ENCODE measurements at regions not wholly inside any gene's neighbourhood (a gene's known extent, or its start where the extent isn't known, plus 50 kb on each side); places are given as distances from the start of the nearest gene placed in this dataset.

DNA sequence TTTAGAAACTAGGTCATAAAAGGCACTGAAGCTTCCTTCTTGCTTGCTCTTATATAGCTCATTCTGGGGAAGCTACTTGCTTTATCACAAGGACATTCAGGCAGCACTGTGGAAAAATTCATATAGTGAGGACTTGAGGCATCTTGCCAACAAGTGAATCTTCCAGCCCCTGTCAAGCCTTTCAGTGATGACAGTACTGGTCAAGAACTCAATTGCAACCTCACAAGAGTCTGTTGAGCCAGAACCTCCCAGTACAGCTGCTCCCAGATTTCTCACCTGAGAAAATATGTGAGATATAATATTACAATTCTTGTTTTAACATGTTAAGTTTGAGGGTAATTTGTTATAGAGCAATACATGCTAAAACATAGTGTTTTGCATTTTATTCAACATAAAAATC, 2011.0 kb upstream of the NUDT12 start:
- DNase-seq (ENCODE audit: low spot score), result no peak

DNA sequence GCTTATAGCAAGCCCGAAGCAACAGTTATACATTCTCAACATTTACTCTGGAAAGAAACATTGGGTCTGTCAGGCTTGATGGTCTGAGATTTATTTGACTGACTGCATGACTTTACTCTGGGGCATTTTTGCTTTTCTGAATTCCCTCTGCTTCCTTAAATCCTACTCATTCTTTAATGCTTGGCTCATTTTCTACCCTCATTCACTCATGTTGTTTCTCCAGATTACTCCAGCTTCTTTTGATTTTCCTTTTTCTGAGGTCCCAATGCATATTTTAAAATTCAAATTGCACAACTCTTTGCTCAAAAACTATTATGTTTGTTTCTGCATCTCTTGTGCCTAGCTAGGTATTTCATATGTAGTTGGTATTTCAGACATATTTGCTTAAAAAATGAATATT, 2002.9 kb upstream of the NUDT12 start:
- no peak for DNase-seq (ENCODE audit: low spot score)

DNA sequence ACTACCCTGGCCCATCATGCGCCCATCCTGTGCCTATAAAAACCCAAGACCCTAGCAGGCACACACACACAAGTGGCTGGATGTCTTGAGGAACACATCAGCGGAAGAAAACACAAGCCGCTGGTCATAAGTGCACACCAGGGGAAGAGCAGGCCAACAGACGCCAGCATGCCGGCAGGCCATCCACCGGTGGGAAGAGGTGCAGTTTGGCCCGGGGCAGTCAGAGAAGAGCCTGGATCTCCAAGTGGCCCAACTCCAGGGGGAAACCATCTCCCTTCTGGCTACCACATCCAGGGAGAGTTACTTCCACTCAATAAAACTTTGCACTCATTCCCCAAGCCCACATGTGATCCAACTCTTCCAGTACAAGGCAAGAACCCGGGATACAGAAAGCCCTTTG, 2001.3 kb upstream of the NUDT12 start:
- no peak for DNase-seq (ENCODE audit: low spot score)

DNA sequence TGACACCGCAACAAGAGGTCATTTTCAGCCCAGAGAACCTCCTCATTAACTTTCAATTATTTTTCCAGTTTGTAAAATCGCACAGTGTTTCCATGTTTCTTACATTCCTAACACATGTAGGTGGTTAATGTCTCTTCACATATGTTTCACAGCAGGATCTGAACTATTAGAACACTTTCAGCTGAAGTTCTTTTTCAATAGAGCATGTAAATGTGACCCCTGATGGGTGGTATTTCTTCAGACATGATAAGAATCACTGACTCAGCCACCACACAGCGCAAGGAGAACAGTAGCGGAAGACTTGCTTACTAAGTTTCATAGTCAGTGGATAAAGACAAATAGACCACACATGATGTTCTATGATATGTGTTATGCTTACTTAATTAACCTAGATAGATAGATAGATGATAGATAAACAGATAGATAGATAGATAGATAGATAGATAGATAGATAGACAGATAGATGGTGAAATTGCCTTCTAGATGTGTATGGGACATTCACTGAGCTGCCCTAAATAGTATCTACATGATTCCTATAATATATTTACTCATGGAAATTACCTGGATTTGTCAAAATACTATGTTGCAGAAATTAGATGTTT, 1992.1 kb upstream of the NUDT12 start:
- DNase-seq (ENCODE audit: low spot score), result no peak

DNA sequence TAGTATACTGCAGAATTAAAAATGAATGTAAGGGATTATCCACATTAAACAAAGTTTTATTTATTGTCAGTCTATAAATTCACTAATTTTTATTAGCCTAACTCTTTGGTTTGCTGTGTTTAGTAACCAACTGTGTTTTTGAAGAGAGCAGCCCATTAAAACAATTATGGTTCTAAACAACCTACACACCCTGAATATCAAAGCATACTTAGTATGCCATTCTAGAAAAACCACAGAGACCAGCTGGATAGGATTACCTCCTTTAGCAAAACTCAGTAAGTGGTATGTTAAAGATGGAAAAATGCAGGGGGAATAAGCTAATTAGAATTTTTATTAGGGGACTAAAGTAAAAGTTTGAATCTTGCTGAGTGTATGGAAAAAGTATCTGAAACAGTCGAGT, 1981.7 kb upstream of the NUDT12 start:
- DNase-seq (ENCODE audit: low spot score), result no peak

DNA sequence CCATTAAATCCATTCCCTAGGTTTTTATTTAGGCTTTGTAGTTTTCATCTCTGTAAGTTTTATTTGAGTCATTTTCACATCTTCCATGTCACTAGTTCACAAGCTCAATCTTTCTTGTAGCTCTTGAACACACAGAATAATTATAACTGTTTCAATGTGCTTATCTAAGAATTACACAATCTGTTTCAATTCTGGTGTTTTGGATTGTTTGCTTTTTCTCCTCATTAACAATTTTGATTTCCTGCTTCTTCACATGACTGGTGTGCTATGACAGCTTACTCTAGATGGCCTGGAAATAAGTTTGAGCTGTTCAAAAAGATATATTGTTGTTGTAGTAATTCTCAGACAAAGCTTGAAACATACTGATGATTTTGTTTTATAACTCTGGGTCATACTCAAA, 1974.1 kb upstream of the NUDT12 start:
- no peak for DNase-seq (ENCODE audit: low spot score)

DNA sequence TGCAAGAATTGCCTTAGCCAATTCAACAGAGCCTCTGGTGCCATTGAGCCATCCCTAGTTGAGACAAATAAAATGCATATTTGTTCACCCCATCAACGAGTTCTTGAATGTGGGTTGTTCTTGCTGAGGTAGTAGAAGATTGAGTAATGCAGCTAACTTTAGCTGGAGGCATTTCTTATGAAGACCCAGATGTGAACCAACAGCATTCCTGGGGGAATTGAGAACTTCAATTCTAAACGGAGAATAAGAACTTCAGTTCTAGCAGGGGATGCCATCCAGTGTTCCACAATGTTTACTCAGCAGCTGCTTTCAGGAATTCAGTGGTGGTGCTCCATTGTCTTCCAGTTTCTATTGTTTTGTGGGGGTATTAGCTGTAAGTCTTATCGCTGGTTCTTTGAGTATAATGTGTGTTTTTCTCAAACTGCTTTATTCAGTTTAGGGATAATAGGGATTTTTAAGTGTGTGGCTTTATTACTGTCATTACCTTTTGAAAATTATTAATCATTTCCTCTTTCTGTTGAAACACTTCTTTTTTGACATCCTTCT, 1968.2 kb upstream of the NUDT12 start:
- no peak for DNase-seq (ENCODE audit: low spot score)

DNA sequence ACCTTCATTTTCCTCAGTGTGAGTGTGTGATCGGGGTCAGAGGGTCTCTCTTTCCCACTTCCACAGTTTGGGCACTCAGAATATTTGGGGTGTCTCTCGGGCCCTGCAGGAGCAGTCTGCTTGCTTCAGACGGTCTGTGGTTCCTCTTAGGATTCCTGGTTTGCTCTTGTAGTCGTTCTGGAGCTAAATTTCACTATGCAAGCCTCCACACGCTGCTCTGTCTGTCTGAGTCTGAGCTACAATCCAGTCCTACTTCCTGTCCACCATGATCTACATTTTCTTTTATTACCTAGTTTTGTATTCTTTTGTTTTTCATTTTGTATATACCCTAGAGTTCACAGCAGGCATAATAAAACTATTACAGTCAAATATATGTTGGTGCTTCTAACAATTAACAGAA, 1967.3 kb upstream of the NUDT12 start:
- DNase-seq (ENCODE audit: low spot score), result no peak

DNA sequence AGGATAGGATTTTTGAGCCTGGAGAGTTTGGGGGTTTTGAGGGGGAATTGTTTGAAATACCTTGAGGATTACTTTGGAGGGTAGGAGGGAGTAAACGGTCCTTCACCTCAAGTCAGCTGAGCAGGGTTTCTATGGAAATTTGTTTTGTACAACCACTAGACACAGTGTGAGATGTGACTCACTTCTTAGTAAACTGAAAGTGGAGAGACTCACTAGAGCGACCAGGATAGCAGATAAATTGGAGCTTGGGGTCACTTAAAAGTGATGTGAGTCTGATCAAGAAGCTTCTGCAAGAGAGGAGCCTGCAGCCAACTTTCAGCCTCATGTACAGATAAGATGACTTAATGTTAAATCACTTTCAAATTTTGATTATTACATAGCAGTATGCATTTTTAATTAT, 1945.9 kb upstream of the NUDT12 start:
- no peak for DNase-seq (ENCODE audit: low spot score)

DNA sequence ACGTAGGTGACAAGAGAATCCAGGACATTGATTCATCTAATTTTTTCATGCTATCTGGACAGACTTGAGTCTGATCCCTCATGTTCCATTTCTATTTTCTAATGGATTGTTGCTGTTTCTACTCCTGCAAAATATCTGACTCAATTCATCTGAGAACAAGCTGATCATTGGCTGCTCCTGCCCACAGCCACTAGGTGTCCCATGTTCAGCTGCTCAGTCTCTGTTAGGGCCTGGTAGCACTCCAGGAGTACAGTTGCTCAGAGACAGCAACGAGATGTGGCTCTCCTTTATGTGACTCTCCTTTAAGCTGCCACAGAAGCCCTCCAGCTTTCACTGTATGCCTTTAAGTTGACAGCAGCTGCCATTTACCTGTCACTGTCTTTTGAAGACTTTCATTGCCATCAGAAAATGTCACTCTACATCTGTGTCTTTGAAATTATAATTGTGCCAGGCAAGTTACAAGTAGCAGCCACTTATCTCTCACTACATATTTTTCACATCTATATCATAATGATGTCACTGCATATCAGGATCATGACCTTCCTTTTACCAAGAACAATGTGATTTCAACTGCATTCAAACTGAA, 1944.2 kb upstream of the NUDT12 start:
- no peak for DNase-seq (ENCODE audit: low spot score)

DNA sequence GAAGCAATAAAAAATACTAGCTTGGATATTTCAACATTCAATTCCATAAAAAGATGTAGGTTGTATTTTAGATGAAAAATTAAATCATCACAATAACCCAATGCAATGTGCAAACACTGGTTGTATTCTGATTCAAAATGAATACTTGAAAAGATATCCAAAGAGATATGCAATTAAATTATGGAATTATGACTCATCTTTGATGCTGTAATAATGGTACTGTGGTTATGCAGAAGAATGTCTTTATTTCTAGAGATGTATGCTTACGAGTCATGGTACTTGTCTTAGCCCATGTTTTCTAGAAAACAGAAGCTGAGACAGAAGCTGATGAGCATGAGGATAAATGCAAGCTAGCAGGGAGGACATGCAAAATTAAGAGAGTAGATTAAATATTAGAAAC, 1941.4 kb upstream of the NUDT12 start:
- no peak for DNase-seq (ENCODE audit: low spot score)

DNA sequence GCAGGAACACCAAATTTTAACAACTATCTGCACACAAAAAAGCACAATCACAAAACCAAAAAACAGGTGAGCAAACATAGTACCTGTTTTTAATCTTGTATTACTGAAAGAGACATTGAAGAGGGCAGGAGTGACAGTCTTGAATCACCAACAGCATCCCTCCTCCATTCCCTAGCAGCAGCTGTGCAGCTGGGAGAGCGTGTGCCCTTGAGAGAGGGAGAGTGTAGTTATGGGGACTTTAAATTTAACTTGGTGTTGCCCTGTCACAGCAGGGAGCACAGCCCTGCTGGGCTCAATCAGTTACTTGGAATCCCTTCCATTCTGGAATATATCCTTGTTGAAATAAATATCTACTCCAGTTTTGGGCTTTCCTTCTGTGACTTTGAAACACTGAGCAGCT, 1938.7 kb upstream of the NUDT12 start:
- no peak for DNase-seq (ENCODE audit: low spot score)

DNA sequence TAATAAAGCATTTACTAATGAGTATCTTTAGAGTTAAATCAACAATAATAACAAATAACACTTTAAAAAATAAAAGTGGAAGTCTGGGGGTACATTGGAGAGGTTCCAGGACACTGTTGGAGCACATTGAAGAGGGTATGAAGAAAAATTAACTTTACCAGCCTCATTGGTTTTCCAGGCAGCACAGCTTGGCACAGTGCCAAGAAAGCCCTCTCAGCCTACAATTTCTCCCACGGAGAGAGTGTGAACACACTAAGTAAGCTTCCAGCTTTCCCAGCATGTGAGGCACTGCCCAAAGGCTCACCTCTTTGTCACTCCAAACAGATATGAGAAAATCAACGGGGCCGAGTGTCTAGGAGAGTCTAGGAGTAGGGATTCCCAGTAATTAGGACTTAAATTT, 1912.8 kb upstream of the NUDT12 start:
- DNase-seq (ENCODE audit: low spot score), result no peak

DNA sequence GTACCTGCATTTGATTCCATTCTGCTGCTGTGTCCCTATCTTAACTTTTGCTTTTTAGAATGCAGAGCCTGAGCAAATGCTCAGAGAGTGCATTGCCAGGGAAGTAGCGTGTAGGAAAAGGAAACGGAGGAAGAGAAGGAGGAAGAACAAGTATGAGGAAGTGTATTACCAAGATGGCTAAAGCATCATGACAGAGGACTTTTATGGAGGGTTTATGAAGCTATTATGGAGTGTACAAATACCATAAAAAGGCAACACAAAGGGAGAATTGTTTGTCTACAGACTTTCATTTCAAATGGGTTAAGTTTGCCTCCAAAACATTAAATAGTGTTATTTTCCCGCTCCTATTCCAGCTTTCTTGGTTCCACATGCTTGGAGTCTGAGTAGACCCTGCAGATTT, 1899.8 kb upstream of the NUDT12 start:
- no peak for DNase-seq (ENCODE audit: low spot score)

DNA sequence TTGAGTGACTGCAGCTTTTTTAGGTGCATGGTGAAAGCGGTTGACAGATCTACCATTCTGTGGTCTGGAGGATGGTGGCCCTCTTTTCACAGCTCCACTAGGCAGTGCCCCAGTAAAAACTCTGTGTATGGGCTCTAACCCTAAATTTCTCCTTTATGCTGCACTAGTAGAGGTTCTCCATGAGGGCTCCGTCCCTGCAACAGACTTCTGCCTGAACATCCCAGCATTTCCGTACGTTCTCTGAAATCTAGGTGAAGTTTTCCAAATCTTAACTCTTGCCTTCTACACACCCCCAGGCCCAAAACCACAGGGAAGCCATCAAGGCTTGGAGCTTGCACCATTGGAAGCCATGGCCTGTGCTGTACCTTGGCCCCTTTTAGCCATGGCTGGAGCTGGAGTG, 1898.1 kb upstream of the NUDT12 start:
- no peak for DNase-seq (ENCODE audit: low spot score)

DNA sequence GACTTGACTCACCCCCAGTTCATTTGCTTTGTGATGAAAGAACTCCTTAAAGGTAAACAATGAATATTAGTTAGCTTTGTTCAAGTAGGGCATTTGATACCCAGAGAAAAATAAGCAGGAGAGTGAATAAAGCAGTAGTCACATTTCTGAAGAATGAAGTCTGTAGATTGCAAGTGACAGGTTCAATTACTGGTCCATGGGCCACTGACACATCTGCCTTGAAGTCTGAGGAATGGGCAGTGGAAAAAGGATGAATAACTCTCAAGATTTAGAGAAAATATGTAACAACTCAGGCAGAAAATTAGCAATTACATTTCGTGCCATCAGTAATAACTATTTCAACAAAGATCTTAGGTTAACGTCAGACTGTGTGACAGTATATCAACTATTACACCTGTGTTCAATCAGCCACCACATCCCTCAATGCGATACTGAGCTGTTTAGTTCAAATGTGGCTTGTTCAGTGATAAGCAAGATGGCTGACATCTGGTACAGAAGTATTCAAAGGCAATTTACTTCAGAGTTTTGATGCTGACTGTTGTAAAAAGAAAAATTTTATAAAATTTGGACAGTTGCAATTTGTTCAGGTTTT, 1890.7 kb upstream of the NUDT12 start:
- no peak for DNase-seq (ENCODE audit: low spot score)

DNA sequence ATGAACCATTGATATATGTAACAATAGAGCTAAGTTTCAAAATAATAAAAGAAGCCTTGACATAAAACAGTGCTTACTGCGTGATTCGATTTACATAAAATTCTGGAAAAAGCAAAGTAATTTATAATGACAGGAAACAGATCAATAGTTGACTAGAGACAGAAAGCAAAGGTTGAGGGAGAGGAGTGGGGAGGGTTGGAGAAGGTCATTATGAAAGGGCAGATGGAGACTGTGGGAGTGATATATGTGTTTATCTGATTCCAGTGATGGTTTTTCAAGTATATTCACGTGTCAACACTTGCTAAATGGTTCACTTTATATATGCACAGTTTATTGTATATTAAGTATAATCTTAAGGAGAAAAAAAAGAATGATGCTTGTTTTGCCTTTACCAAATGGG, 1885.7 kb upstream of the NUDT12 start:
- DNase-seq (ENCODE audit: low spot score), result no peak

DNA sequence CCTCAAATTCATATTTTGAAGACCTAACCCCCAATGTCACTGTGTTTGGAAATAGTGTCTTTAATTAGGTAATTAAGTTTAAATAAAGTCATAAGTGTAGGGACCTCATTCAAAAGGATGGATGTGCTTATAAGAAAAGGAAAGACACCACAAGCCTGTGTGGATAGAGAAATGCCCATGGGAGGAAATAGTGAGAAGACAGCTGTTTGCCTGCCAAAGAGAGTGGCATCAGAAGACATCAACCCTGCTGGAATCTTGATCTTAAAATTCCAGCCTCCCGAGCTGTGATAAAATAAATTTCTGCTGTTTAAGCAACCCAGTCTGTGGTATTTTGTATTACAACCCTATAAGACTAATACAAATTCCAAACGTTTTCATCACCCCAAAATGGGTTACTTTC, 1867.9 kb upstream of the NUDT12 start:
- DNase-seq (ENCODE audit: low spot score), result no peak

DNA sequence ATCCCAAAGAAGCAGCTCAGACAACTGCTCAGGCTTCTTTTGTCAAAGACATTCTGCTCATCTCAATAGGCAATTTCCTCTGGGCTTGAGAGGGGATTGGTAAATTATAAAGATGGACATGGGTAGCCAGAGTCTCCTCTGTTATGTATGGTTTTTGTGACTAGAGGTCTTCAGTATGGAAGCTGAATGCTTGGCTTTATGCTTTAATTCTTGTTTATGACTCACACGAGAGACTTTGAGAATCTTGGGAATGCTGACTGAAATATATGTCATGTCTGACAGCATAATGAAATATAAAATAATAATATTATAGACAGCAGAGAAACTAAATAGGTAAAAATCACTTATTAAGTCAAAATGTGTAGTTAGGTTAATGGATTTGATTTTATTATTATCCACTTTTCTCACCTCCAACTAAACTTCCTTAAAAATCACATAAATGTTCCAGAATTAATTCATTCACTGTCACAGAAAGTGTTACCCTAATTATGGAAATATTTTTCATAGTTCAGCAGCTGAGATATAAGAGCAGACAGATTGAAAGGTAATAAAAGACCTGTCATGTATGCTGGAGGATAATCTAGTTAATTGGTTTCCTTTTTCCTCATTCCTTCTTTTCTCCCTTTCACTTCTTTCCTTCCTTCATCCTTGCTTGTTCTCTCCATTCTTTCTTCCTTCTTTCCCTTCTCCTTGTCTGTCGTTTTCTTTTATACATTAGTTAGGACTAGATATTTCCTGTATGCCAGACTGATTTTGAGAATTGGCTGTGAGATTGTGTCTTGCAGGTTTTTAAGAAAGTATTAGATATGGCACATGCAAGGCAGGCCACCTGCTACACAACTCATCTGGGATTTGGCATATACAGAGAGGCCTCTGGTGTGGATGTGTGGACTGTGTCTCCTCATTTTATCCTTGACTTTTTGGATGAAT, 1866.1 kb upstream of the NUDT12 start:
- DNase-seq (ENCODE audit: low spot score), result no peak

DNA sequence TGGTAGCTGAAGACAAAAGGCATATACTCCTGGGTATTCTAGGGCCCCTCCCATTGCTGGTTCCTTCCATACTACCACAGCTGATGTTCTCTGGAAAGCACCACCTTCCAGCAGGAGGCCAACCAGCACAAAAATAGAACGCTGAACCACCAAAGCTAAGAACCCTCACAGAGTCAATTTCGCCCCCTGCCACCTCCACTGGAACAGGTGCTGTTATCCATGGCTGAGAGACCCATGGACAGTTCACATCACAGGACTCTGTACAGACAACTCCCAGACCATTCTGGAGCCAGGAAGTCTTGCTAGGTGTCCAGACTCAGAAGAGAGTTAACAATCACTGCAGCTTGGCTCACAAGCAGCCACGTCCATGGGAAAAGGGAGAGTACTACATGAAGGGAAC, 1851.5 kb upstream of the NUDT12 start:
- DNase-seq (ENCODE audit: low spot score), result no peak

DNA sequence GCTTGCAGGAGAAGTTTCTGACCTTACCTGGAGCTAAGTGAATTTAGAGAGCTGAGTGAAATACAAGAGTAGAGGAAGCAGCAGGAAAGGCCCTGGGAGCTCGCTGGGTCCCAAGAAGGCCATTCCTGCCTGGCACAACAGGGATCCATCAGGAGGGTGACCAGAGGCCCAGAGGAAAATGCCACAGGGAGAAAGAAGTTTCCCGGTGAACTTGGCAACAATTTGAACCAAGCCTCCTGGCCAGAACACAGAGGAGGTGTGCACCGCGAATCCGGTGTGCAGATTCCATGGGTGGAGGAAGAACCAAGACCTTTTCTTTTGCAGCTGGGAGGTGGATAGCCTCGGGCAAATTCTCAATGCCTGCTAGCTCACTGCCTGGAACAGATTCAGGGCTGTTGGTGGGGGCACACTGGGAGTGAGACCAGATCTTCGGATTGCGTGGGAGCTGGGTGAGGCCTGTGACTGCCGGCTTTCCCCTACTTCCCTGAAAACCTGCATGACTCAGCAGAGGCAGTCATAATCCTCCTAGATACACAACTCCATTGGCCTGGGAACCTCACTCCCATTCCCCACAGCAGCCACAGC, 1850.9 kb upstream of the NUDT12 start:
- no peak for DNase-seq (ENCODE audit: low spot score)

DNA sequence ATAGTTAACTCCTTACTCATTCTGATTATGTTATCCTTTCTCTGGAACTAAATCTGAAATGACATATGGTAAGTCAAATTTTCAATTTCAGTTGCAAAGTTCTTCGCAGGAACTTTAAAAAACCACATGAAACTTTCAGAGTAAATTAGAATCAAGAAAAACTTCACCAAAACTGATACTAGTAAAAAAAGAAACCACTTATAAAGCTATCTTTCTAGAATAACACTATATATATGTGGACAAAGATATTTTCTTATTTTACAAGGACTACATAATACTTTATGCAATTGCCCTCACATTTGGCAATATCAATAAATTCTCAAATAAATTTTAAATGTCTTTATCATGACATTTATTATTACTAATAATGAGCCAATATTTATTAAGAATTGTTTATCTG, 1847.1 kb upstream of the NUDT12 start:
- no peak for DNase-seq (ENCODE audit: low spot score)
